ENCODE measurements at regions not wholly inside any gene's neighbourhood (a gene's known extent, or its start where the extent isn't known, plus 50 kb on each side); places are given as distances from the start of the nearest gene placed in this dataset.
"Not testable (repeated sequence)": the region's sequence is repeated elsewhere in the genome, so short reads cannot be mapped to it uniquely, and the experiment has no call there.

DNA sequence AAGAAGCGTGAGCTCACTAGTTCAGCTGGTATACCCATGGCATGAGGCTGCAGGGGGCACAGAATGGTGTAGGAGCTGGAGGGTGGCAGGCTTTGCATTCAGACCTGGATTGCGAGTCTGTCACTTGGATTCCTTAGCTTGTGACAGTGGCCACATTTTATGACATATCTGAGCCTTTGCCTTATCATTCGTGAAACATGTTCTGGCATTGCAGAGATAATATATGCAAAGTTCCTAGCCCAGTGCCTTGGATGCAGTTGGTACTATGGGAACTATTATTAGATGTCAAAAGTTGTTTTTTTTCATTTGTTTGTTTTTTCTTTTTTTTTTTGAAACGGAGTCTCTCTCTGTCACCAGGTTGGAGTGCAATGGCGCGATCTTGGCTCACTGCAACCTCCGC is 230.7 kb upstream of the PRDM1 start:
- TF ChIP-seq, protein P1, sequence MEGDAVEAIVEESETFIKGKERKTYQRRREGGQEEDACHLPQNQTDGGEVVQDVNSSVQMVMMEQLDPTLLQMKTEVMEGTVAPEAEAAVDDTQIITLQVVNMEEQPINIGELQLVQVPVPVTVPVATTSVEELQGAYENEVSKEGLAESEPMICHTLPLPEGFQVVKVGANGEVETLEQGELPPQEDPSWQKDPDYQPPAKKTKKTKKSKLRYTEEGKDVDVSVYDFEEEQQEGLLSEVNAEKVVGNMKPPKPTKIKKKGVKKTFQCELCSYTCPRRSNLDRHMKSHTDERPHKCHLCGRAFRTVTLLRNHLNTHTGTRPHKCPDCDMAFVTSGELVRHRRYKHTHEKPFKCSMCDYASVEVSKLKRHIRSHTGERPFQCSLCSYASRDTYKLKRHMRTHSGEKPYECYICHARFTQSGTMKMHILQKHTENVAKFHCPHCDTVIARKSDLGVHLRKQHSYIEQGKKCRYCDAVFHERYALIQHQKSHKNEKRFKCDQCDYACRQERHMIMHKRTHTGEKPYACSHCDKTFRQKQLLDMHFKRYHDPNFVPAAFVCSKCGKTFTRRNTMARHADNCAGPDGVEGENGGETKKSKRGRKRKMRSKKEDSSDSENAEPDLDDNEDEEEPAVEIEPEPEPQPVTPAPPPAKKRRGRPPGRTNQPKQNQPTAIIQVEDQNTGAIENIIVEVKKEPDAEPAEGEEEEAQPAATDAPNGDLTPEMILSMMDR (IDR thresholded peaks at IDR 0.05; ENCODE audit: borderline replicate concordance, control extremely low read depth, extremely low read depth, insufficient read depth, missing control alignments): no peak
- in situ Hi-C loops (cut with MboI; ENCODE audit: low sequenced_read_pairs, unreplicated experiment): no loop called here
- DNase-seq (ENCODE audit: low spot score): no peak

DNA sequence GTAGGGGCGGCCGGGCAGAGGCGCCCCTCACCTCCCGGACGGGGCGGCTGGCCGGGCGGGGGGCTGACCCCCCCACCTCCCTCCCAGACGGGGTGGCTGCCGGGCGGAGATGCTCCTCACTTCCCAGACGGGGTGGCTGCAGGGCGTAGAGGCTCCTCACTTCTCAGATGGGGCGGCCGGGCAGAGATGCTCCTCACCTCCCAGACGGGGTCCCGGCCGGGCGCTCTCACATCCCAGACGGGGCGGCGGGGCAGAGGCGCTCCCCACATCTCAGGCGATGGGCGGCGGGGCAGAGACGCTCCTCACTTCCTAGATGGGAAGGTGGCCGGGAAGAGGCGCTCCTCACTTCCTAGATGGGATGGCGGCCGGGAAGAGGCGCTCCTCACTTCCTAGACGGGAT is 232.2 kb upstream of the PRDM1 start:
- in situ Hi-C loops (cut with MboI; ENCODE audit: low sequenced_read_pairs, unreplicated experiment); DNase-seq (ENCODE audit: low spot score): not testable (repeated sequence)

DNA sequence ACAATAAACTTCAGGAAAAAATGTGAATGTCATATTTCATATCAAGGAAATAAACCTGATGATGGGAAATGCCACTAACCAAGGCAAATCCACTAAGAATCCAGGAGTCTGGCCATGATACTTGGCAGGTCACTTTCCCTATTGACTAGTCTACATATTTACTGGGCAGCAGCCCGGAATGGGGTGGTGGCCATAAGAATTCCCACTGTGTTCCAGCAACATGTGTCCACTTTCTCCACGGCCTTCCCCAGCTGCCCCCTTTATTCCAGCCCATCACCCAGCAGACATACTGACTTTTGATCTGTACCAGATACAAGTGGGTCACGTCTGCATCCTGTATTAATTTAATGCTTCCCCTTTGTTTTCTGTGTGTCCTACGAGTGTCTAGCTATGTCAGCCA is 234.5 kb upstream of the PRDM1 start:
- in situ Hi-C loops (cut with MboI; ENCODE audit: low sequenced_read_pairs, unreplicated experiment): no loop called here

DNA sequence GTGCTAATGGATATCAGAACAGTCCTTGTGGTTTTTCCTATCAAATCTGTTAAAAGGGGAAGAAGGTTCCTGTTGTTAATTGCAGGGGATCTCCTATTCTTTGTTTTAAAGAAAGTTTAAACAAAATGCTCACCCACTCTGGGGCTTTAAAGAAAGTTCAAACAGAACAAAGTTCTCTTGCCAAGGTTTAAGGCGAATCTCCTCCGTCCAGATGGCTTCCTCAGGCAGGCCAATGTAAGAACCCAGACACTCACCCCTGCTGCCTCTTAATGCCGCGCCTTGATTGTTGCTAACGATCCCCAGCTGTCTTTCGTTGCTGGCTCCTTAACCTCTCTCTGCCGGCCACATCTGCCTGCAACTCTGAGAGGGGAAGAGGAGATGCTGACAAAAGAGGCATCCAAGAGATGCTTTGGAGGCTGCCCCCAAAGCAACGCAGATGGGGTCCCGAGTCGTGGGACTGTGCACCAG is 235.0 kb upstream of the PRDM1 start:
- DNase-seq (ENCODE audit: low spot score): no peak
- TF ChIP-seq, protein P1 (IDR thresholded peaks at IDR 0.05; ENCODE audit: borderline replicate concordance, control extremely low read depth, extremely low read depth, insufficient read depth, missing control alignments): no peak
- in situ Hi-C loops (cut with MboI; ENCODE audit: low sequenced_read_pairs, unreplicated experiment): no loop called here

More for the DNA sequence above, 234.5 kb upstream of the PRDM1 start:
- no peak for DNase-seq (ENCODE audit: low spot score)
- TF ChIP-seq, protein P1 (IDR thresholded peaks at IDR 0.05; ENCODE audit: borderline replicate concordance, control extremely low read depth, extremely low read depth, insufficient read depth, missing control alignments): no peak

DNA sequence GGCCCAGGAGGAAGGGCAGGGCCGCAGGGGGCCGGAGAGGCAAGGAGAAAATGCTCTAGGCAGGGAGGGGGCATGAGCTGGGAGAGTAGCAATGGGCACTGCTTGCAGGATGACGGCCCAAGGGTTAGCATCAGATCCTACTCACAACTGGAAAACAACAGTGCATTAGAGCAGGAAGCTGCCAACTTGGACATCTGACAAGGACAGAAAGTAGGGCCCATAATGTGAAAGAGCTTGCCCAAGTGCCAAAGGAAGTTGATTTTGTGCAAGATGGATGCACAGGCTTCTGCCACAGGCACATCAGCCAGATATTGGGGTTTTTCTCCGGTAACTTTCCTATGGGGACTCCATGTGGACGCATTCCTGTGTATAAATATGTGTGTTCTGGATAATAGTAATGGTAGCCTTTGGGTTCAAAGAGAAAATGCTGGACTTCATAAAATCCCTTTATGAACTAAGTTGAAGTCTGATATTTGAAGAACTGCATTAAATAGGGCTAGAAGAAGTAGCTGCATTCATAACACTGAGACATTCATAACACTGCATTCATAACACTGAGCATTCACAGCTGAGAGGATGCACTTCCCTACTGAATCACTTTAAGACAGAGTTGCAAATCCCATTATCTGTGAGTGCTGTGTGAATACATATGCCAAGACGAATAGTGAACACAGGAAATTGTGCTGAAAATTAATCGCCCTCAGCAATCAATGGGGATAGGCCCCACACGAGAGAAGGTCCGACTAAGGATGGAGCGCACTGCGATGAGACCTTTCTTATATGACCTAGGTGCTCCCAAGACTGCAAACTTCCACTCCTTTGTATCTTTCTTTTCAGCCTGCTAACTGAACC is 235.6 kb upstream of the PRDM1 start:
- TF ChIP-seq, protein P1 (IDR thresholded peaks at IDR 0.05; ENCODE audit: borderline replicate concordance, control extremely low read depth, extremely low read depth, insufficient read depth, missing control alignments): no peak
- in situ Hi-C loops (cut with MboI; ENCODE audit: low sequenced_read_pairs, unreplicated experiment): no loop called here
- DNase-seq (ENCODE audit: low spot score): no peak

DNA sequence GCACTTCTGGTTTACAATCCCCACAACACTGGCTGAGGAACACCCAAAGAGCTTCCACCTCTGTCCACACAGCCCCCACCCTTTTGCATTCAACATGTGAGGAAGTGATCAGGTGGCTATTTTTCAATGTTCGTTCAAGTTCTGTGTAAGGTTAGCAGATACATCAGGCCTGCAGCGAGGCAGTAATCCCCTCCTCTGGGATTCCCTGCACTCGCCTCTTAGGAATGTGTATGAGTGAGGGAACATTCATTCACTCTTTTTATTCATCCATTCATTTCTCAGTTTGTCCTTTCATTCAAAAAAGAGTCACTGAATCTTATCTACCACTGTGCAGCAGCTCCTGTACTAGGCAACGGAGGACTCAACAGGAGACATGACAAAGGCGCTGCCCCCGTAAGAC is 236.4 kb upstream of the PRDM1 start:
- TF ChIP-seq, protein P1 (IDR thresholded peaks at IDR 0.05; ENCODE audit: borderline replicate concordance, control extremely low read depth, extremely low read depth, insufficient read depth, missing control alignments): no peak
- in situ Hi-C loops (cut with MboI; ENCODE audit: low sequenced_read_pairs, unreplicated experiment): no loop called here
- DNase-seq (ENCODE audit: low spot score): no peak

DNA sequence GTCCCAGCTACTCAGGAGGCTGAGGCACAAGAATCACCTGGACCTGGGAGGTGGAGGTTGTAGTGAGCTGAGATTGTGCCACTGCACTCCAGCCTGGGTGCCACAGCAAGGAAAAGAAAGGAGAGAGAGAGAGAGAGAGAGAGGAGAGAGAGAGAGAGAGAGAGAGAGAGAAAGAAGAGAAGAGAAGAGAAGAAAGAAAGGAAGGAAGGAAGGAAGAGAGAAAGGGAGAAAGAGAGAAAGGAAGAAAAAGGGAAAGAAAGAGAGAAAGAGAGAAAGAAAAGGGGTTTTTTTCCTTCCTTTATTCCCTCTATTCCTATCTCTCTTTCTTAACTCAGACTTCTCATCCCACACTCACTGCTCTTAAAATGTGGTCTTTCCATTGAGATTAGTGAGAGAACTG is 238.7 kb upstream of the PRDM1 start:
- no peak for DNase-seq (ENCODE audit: low spot score)
- TF ChIP-seq, protein P1 (IDR thresholded peaks at IDR 0.05; ENCODE audit: borderline replicate concordance, control extremely low read depth, extremely low read depth, insufficient read depth, missing control alignments): no peak
- in situ Hi-C loops (cut with MboI; ENCODE audit: low sequenced_read_pairs, unreplicated experiment): no loop called here
